ENCODE measurements at regions not wholly inside any gene's neighbourhood (a gene's known extent, or its start where the extent isn't known, plus 50 kb on each side); places are given as distances from the start of the nearest gene placed in this dataset.

GRCh38 chr16:8505327-8505991 is 84.9 kb downstream of the TMEM114 start:
- no peak overlapping the region for H3K4me3 ChIP-seq (replicated peaks; ENCODE audit: low read depth, low read length)
- no peak for DNase-seq (ENCODE audit: low read depth)
- TF ChIP-seq, protein P1, sequence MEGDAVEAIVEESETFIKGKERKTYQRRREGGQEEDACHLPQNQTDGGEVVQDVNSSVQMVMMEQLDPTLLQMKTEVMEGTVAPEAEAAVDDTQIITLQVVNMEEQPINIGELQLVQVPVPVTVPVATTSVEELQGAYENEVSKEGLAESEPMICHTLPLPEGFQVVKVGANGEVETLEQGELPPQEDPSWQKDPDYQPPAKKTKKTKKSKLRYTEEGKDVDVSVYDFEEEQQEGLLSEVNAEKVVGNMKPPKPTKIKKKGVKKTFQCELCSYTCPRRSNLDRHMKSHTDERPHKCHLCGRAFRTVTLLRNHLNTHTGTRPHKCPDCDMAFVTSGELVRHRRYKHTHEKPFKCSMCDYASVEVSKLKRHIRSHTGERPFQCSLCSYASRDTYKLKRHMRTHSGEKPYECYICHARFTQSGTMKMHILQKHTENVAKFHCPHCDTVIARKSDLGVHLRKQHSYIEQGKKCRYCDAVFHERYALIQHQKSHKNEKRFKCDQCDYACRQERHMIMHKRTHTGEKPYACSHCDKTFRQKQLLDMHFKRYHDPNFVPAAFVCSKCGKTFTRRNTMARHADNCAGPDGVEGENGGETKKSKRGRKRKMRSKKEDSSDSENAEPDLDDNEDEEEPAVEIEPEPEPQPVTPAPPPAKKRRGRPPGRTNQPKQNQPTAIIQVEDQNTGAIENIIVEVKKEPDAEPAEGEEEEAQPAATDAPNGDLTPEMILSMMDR (IDR thresholded peaks at IDR 0.05; ENCODE audit: low read length, missing control alignments) = no peak

- TF ChIP-seq, protein P1 (IDR thresholded peaks at IDR 0.05; ENCODE audit: low read length, missing control alignments) = no peak
Observed at GRCh38 chr16:8502446-8502845, 87.9 kb downstream of the TMEM114 start.

GRCh38 chr16:8500351-8500750 is 90.0 kb downstream of the TMEM114 start:
- H3K4me3 ChIP-seq (replicated peaks; ENCODE audit: low read depth, low read length) = no peak overlapping the region
- no peak for DNase-seq (ENCODE audit: low read depth)
- TF ChIP-seq, protein P1 (IDR thresholded peaks at IDR 0.05; ENCODE audit: low read length, missing control alignments) = no peak

More at GRCh38 chr16:8502446-8502845, 87.9 kb downstream of the TMEM114 start:
- H3K4me3 ChIP-seq (replicated peaks; ENCODE audit: low read depth, low read length) = no peak overlapping the region
- DNase-seq (ENCODE audit: low read depth) = no peak

DNA sequence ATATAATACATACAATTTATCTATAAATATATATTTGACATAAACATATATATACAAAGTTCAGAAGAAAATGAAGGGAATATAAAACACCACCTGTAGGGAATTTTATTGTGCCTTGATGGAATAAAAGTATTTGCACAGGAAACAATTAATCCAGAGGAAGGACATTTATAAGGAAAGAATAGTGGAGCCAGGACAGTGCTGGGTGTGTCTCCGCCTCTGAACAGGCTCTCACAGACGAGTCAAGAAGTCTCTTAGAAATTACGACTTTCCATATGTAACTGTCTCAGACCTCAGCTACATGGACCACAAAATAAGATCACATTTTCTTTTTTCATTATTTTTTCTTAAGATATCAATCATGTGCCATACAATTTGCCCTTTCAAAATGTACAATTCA is 93.9 kb downstream of the TMEM114 start:
- DNase-seq (ENCODE audit: low read depth) = no peak
- TF ChIP-seq, protein P1 (IDR thresholded peaks at IDR 0.05; ENCODE audit: low read length, missing control alignments) = no peak

GRCh38 chr16:8493972-8494371 is 96.3 kb downstream of the TMEM114 start:
- no peak overlapping the region for H3K4me3 ChIP-seq (replicated peaks; ENCODE audit: low read depth, low read length)
- TF ChIP-seq, protein P1 (IDR thresholded peaks at IDR 0.05; ENCODE audit: low read length, missing control alignments) = no peak
- DNase-seq (ENCODE audit: low read depth) = no peak

More for the DNA sequence above, 93.9 kb downstream of the TMEM114 start:
- no peak overlapping the region for H3K4me3 ChIP-seq (replicated peaks; ENCODE audit: low read depth, low read length)

GRCh38 chr16:8492690-8493089 is 97.6 kb downstream of the TMEM114 start:
- TF ChIP-seq, protein P1 (IDR thresholded peaks at IDR 0.05; ENCODE audit: low read length, missing control alignments) = no peak
- no peak for DNase-seq (ENCODE audit: low read depth)
- no peak overlapping the region for H3K4me3 ChIP-seq (replicated peaks; ENCODE audit: low read depth, low read length)

GRCh38 chr16:8489580-8489979 is 100.7 kb downstream of the TMEM114 start:
- TF ChIP-seq, protein P1 (IDR thresholded peaks at IDR 0.05; ENCODE audit: low read length, missing control alignments) = no peak
- no peak overlapping the region for H3K4me3 ChIP-seq (replicated peaks; ENCODE audit: low read depth, low read length)
- DNase-seq (ENCODE audit: low read depth) = no peak

All from fibroblast of pulmonary artery (primary cell).